Activated CD8-positive, alpha-beta T cell treated with anti-CD3 and anti-CD28 coated beads, Interleukin-2, amount 10 ng/mL, durations not matched to agents 7 days and 5 days (primary cell): ENCODE measurements at regions not wholly inside any gene's neighbourhood (a gene's known extent, or its start where the extent isn't known, plus 50 kb on each side); places are given as distances from the start of the nearest gene placed in this dataset.

Source experiments
- ATAC-seq: fragments of 150-1000 bp; cut with Tn5 transposase; one replicate; pipeline ENCODE4 v1.10.0; 2021; ENCODE audit warnings: moderate library complexity
- CTCF ChIA-PET: fragments of 350-600 bp; sonication (Branson Sonifier 250); formaldehyde crosslinking; loops from one replicate; lab custom pipeline; 2021; ENCODE audit warnings: antibody characterized with exemption; lab: Charles Lee
- POLR2A ChIA-PET: fragments of 350-600 bp; sonication (Branson Sonifier 250); formaldehyde crosslinking; loops from one replicate; lab custom pipeline; 2021; ENCODE audit warnings: antibody characterized with exemption; lab: Charles Lee
- DNase-seq: peaks from one replicate; pipeline ENCODE4 v3.0.0-alpha.2; 2020
- H3K27ac Mint-ChIP-seq: one replicate; pipeline ENCODE4 v1.8.0; 2021; ENCODE audit warnings: mild to moderate bottlenecking, mixed read lengths
- H3K27me3 Mint-ChIP-seq: one replicate; pipeline ENCODE4 v1.8.0; 2021; ENCODE audit warnings: low read depth, mixed read lengths
- H3K36me3 Mint-ChIP-seq: one replicate; pipeline ENCODE4 v1.8.0; 2021; ENCODE audit warnings: low read depth, mixed read lengths
- H3K4me1 Mint-ChIP-seq: one replicate; pipeline ENCODE4 v1.8.0; 2021; ENCODE audit warnings: low read depth, mixed read lengths
- H3K4me3 Mint-ChIP-seq: one replicate; pipeline ENCODE4 v1.8.0; 2021; ENCODE audit warnings: mild to moderate bottlenecking, mixed read lengths
- H3K9me3 Mint-ChIP-seq: one replicate; pipeline ENCODE4 v1.8.0; 2022; ENCODE audit warnings: mixed read lengths; ENCODE audit not compliant: insufficient read depth

GRCh38 chr4:67019686-67020437 is 525.4 kb downstream of the CENPC start:
- H3K27ac Mint-ChIP-seq: no peak overlapping the region
- DNase-seq (no peak), ATAC-seq (no peak)
- ChIA-PET POLR2A (no interaction called here), CTCF (no interaction called here)
- peaks cover 4% of the 10 kb centered on the region for H3K9me3 Mint-ChIP-seq
- H3K36me3 Mint-ChIP-seq: no peaks in the 10 kb centered on the region
- no peaks in the 10 kb centered on the region for H3K27me3 Mint-ChIP-seq
- H3K4me1 Mint-ChIP-seq: no peaks in the 10 kb centered on the region
- no peak overlapping the region for H3K4me3 Mint-ChIP-seq

DNA sequence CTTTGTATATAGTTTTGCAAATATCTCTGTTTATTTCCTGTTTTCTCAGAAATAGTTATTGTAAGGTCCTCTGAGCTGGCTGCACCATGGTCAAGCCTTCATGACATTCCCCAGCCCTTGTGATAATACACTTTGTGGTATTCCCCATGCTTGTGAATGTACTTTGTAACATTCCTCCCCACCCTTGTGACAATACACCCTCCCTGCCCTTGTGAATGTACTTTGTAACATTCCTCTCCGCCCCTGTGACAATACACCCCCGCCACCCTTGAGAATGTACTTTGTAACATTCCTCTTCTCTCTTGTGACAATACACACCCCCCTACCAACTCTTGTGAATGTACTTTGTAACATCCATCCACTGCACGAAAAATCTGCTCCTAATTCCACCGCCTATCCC is 530.7 kb downstream of the CENPC start:
- CTCF ChIA-PET: no interaction called here
- no peak overlapping the region for H3K4me3 Mint-ChIP-seq
- ATAC-seq: no peak
- H3K4me1 Mint-ChIP-seq: no peaks in the 10 kb centered on the region
- no peak overlapping the region for H3K27ac Mint-ChIP-seq
- no peak for DNase-seq
- POLR2A ChIA-PET: no interaction called here
- H3K27me3 Mint-ChIP-seq: no peaks in the 10 kb centered on the region
- peaks cover 4% of the 10 kb centered on the region for H3K9me3 Mint-ChIP-seq
- no peaks in the 10 kb centered on the region for H3K36me3 Mint-ChIP-seq

DNA sequence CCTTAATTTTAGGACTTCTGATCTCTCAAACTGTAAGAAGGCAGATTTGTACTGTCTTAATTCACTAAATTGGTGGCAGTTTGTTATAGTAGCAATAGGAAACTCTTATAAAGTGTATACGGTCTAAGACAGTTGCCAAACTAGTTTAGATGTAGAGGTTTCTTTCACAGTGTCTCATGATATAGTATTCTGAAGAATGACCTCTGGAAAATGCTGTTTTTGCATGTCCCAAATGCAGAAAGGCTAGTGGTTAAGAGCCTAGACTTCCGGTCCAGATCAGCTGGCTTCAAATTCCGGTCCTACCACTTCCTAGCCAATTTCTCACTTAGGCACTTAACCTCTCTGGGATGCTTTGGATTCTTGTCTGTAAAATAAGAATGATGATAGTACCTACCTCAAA is 538.5 kb downstream of the CENPC start:
- Mint-ChIP-seq H3K36me3 (no peaks in the 10 kb centered on the region), H3K9me3 (no peaks in the 10 kb centered on the region), H3K4me1 (no peaks in the 10 kb centered on the region), H3K4me3 (no peak overlapping the region), H3K27ac (no peak overlapping the region), H3K27me3 (no peaks in the 10 kb centered on the region)
- ChIA-PET CTCF (no interaction called here), POLR2A (no interaction called here)
- DNase-seq: no peak
- ATAC-seq: no peak

- ATAC-seq (no peak), DNase-seq (no peak)
- CTCF ChIA-PET: no interaction called here
- H3K27me3 Mint-ChIP-seq: no peaks in the 10 kb centered on the region
- H3K4me1 Mint-ChIP-seq: no peaks in the 10 kb centered on the region
- H3K27ac Mint-ChIP-seq: no peak overlapping the region
- H3K4me3 Mint-ChIP-seq: no peak overlapping the region
- POLR2A ChIA-PET: no interaction called here
- H3K9me3 Mint-ChIP-seq: peaks cover 3% of the 10 kb centered on the region
- no peaks in the 10 kb centered on the region for H3K36me3 Mint-ChIP-seq
These were observed 553.8 kb downstream of the CENPC start for GRCh38 chr4:66991521-66991920.

GRCh38 chr4:66974665-66975064 is 570.6 kb downstream of the CENPC start:
- POLR2A ChIA-PET: no interaction called here
- Mint-ChIP-seq H3K36me3 (no peaks in the 10 kb centered on the region), H3K4me1 (no peaks in the 10 kb centered on the region), H3K9me3 (no peaks in the 10 kb centered on the region), H3K27ac (no peak overlapping the region), H3K4me3 (no peak overlapping the region), H3K27me3 (no peaks in the 10 kb centered on the region)
- ATAC-seq: no peak
- CTCF ChIA-PET: no interaction called here
- DNase-seq: no peak

DNA sequence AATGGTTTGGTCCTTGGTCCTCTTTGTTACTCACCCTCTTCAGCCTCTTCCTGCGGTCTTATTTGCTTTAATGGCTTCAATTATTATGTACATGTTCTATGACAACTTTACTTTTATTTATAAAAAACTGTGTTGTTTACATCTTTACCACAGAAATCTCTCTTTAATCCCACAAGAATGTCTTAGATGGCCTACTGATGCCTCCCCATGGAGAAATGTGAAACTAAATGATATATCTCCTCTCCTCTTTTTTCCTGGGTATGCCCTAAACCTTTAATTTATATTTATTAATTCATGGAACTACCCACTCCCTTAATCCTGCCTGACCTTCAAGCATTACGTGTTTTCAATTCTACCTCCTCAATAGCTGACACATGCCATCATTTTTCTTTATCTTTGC is 573.2 kb downstream of the CENPC start:
- H3K27ac Mint-ChIP-seq: no peak overlapping the region
- ATAC-seq (no peak), DNase-seq (no peak)
- H3K4me3 Mint-ChIP-seq: no peak overlapping the region
- ChIA-PET POLR2A (no interaction called here), CTCF (no interaction called here)
- H3K9me3 Mint-ChIP-seq: no peaks in the 10 kb centered on the region
- no peaks in the 10 kb centered on the region for H3K4me1 Mint-ChIP-seq
- no peaks in the 10 kb centered on the region for H3K36me3 Mint-ChIP-seq
- H3K27me3 Mint-ChIP-seq: no peaks in the 10 kb centered on the region

DNA sequence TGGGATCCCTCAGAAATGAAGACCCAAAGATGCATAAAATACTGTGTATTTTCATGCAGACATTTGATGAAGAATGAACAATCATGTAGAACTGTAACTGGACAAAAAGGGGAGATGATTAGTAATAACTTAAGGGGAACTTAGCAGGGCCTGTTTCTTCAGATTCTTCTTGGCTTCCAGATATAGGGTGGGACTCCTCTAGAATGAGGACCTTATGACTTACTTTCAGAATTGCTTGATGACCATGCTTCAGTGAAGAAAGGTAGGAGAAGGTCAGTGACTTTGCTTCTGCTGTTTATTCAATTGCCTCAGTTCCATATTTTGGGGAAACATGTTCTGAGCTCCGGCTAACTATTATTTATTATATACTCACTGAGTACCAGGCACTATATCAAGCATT is 580.8 kb downstream of the CENPC start:
- DNase-seq (no peak), ATAC-seq (no peak)
- Mint-ChIP-seq H3K4me1 (no peaks in the 10 kb centered on the region), H3K4me3 (no peak overlapping the region), H3K36me3 (no peaks in the 10 kb centered on the region), H3K9me3 (no peaks in the 10 kb centered on the region), H3K27me3 (no peaks in the 10 kb centered on the region), H3K27ac (no peak overlapping the region)
- POLR2A ChIA-PET: no interaction called here
- CTCF ChIA-PET: no interaction called here

GRCh38 chr4:66963084-66963483 is 582.2 kb downstream of the CENPC start:
- Mint-ChIP-seq H3K27ac (no peak overlapping the region), H3K9me3 (no peaks in the 10 kb centered on the region), H3K4me3 (no peak overlapping the region), H3K36me3 (no peaks in the 10 kb centered on the region), H3K27me3 (no peaks in the 10 kb centered on the region), H3K4me1 (no peaks in the 10 kb centered on the region)
- CTCF ChIA-PET: no interaction called here
- POLR2A ChIA-PET: no interaction called here
- DNase-seq (no peak), ATAC-seq (no peak)

- H3K9me3 Mint-ChIP-seq: no peaks in the 10 kb centered on the region
- DNase-seq (no peak), ATAC-seq (no peak)
- CTCF ChIA-PET: no interaction called here
- H3K4me3 Mint-ChIP-seq: no peak overlapping the region
- no peaks in the 10 kb centered on the region for H3K36me3 Mint-ChIP-seq
- POLR2A ChIA-PET: no interaction called here
- H3K27me3 Mint-ChIP-seq: no peaks in the 10 kb centered on the region
- H3K27ac Mint-ChIP-seq: no peak overlapping the region
- no peaks in the 10 kb centered on the region for H3K4me1 Mint-ChIP-seq
These were observed 586.1 kb downstream of the CENPC start for GRCh38 chr4:66959207-66959606.

- CTCF ChIA-PET: no interaction called here
- DNase-seq: no peak
- no peaks in the 10 kb centered on the region for H3K4me1 Mint-ChIP-seq
- no peak overlapping the region for H3K4me3 Mint-ChIP-seq
- H3K27me3 Mint-ChIP-seq: no peaks in the 10 kb centered on the region
- H3K9me3 Mint-ChIP-seq: no peaks in the 10 kb centered on the region
- no peak for ATAC-seq
- H3K27ac Mint-ChIP-seq: no peak overlapping the region
- no peaks in the 10 kb centered on the region for H3K36me3 Mint-ChIP-seq
- POLR2A ChIA-PET: no interaction called here
These were observed 588.5 kb downstream of the CENPC start for GRCh38 chr4:66956852-66957251.

DNA sequence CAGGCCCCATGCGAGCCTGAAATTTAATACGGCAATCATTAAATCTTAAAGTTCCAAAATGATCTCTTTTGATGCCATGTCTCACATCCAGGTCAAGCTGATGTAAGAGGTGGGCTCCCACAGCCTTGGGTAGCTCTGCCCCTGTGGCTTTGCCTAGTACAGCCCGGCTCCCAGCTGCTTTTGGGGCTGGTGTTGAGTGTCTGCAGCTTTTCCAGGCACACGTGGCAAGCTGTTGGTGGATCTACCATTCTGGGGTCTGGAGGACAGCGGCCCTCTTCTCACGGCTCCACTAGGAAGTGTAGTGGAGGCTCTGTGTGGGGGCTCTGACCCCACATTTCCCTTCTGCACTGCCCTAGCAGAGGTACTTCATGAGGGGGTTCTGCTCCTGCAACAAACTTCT is 588.9 kb downstream of the CENPC start:
- ChIA-PET POLR2A (no interaction called here), CTCF (no interaction called here)
- DNase-seq: no peak
- H3K4me3 Mint-ChIP-seq: no peak overlapping the region
- ATAC-seq: no peak
- H3K9me3 Mint-ChIP-seq: no peaks in the 10 kb centered on the region
- no peaks in the 10 kb centered on the region for H3K4me1 Mint-ChIP-seq
- H3K36me3 Mint-ChIP-seq: no peaks in the 10 kb centered on the region
- no peaks in the 10 kb centered on the region for H3K27me3 Mint-ChIP-seq
- H3K27ac Mint-ChIP-seq: no peak overlapping the region

DNA sequence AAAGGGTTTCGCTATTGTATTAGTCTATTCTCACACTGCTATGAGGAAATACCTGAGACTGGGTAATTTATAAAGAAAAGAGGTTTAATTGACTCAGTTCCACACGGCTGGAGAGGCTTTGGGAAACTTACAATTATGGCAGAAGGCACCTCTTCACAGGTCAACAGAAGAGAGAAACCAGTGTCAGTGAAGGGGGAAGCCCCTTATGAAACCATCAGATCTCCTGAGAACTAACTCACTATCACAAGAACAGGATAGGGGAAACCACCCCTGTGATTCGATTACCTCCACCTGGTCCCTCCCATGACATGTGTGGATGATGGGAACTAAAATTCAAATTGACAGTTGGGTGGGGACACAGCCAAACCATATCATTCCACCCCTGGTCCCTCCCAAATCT is 589.5 kb downstream of the CENPC start:
- Mint-ChIP-seq H3K27ac (no peak overlapping the region), H3K4me3 (no peak overlapping the region), H3K4me1 (no peaks in the 10 kb centered on the region), H3K36me3 (no peaks in the 10 kb centered on the region), H3K27me3 (no peaks in the 10 kb centered on the region), H3K9me3 (no peaks in the 10 kb centered on the region)
- no peak for ATAC-seq
- DNase-seq: no peak
- POLR2A ChIA-PET: no interaction called here
- CTCF ChIA-PET: no interaction called here

DNA sequence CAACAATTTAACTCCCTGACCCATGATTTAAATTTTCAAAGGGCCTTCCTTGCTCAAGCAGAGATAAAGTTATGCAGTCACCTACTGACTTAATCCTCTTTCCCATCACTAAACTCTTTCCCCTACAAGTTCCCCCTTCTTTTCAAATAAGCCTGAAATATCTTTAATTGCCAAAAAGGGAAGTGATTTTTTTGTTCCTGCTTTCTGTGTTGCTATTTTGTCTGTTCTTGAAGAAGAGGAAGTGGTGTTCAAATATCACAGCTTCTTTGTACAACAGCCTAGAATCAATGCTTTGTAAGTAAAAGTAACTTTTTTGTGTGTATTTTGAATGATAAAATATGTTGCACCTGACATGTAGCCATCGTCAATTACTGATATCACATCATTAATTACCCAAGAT is 595.9 kb downstream of the CENPC start:
- Mint-ChIP-seq H3K27ac (no peak overlapping the region), H3K4me1 (no peaks in the 10 kb centered on the region), H3K36me3 (no peaks in the 10 kb centered on the region), H3K27me3 (no peaks in the 10 kb centered on the region), H3K9me3 (no peaks in the 10 kb centered on the region), H3K4me3 (no peak overlapping the region)
- no peak for DNase-seq
- ChIA-PET POLR2A (no interaction called here), CTCF (no interaction called here)
- no peak for ATAC-seq
